ENCODE measurements at regions not wholly inside any gene's neighbourhood (a gene's known extent, or its start where the extent isn't known, plus 50 kb on each side); places are given as distances from the start of the nearest gene placed in this dataset.

- peaks cover 2% of the 10 kb centered on the region for H3K27me3 Mint-ChIP-seq (ENCODE audit: unreplicated experiment)
- H3K4me1 Mint-ChIP-seq (ENCODE audit: low read depth, unreplicated experiment): no peaks in the 10 kb centered on the region
- no peak for DNase-seq
- H3K36me3 Mint-ChIP-seq (ENCODE audit: unreplicated experiment): no peaks in the 10 kb centered on the region
- no peak overlapping the region for H3K4me3 Mint-ChIP-seq (ENCODE audit: unreplicated experiment)
- TF ChIP-seq, protein P1, sequence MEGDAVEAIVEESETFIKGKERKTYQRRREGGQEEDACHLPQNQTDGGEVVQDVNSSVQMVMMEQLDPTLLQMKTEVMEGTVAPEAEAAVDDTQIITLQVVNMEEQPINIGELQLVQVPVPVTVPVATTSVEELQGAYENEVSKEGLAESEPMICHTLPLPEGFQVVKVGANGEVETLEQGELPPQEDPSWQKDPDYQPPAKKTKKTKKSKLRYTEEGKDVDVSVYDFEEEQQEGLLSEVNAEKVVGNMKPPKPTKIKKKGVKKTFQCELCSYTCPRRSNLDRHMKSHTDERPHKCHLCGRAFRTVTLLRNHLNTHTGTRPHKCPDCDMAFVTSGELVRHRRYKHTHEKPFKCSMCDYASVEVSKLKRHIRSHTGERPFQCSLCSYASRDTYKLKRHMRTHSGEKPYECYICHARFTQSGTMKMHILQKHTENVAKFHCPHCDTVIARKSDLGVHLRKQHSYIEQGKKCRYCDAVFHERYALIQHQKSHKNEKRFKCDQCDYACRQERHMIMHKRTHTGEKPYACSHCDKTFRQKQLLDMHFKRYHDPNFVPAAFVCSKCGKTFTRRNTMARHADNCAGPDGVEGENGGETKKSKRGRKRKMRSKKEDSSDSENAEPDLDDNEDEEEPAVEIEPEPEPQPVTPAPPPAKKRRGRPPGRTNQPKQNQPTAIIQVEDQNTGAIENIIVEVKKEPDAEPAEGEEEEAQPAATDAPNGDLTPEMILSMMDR (IDR thresholded peaks at IDR 0.05; ENCODE audit: partially characterized antibody, unreplicated experiment): no peak
- H3K27ac Mint-ChIP-seq (ENCODE audit: unreplicated experiment): no peak overlapping the region
- peaks cover 2% of the 10 kb centered on the region for H3K9me3 Mint-ChIP-seq (ENCODE audit: unreplicated experiment)
Observed at GRCh38 chr11:15579287-15580001, 464.7 kb downstream of the INSC start.

GRCh38 chr11:15580056-15580774 lies 465.5 kb downstream of the INSC start:
- H3K27ac Mint-ChIP-seq (ENCODE audit: unreplicated experiment): no peak overlapping the region
- no peaks in the 10 kb centered on the region for H3K4me1 Mint-ChIP-seq (ENCODE audit: low read depth, unreplicated experiment)
- H3K36me3 Mint-ChIP-seq (ENCODE audit: unreplicated experiment): no peaks in the 10 kb centered on the region
- no peak overlapping the region for H3K4me3 Mint-ChIP-seq (ENCODE audit: unreplicated experiment)
- H3K9me3 Mint-ChIP-seq (ENCODE audit: unreplicated experiment): peaks cover 2% of the 10 kb centered on the region
- H3K27me3 Mint-ChIP-seq (ENCODE audit: unreplicated experiment): no peaks in the 10 kb centered on the region
- TF ChIP-seq, protein P1 (IDR thresholded peaks at IDR 0.05; ENCODE audit: partially characterized antibody, unreplicated experiment): no peak
- no peak for DNase-seq

DNA sequence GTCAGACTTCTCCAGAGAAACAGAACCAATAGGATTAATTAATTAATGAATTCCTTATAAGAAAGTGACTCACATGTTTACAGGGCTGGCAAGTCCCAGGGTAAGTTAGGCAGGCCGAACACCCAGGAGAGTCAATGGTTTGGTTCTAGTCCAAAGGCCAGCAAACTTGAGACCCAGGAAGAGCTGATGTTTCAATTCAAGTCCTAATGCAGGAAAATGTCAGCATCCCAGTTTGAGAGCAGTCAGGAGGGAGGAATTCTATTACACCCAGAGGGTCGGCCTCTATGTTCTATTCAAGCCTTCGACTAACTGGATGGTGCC lies 466.0 kb downstream of the INSC start:
- Mint-ChIP-seq H3K27me3 (ENCODE audit: unreplicated experiment) (no peaks in the 10 kb centered on the region), H3K27ac (ENCODE audit: unreplicated experiment) (no peak overlapping the region)
- no peak for DNase-seq

GRCh38 chr11:15584158-15584557 lies 469.4 kb downstream of the INSC start:
- Mint-ChIP-seq H3K4me3 (ENCODE audit: unreplicated experiment) (no peak overlapping the region), H3K27ac (ENCODE audit: unreplicated experiment) (no peak overlapping the region), H3K27me3 (ENCODE audit: unreplicated experiment) (no peaks in the 10 kb centered on the region), H3K4me1 (ENCODE audit: low read depth, unreplicated experiment) (no peaks in the 10 kb centered on the region), H3K36me3 (ENCODE audit: unreplicated experiment) (no peaks in the 10 kb centered on the region), H3K9me3 (ENCODE audit: unreplicated experiment) (peaks cover 2% of the 10 kb centered on the region)
- no peak for DNase-seq
- TF ChIP-seq, protein P1 (IDR thresholded peaks at IDR 0.05; ENCODE audit: partially characterized antibody, unreplicated experiment): no peak

More for the DNA sequence above, 466.0 kb downstream of the INSC start:
- Mint-ChIP-seq H3K4me3 (ENCODE audit: unreplicated experiment) (no peak overlapping the region), H3K4me1 (ENCODE audit: low read depth, unreplicated experiment) (no peaks in the 10 kb centered on the region), H3K36me3 (ENCODE audit: unreplicated experiment) (no peaks in the 10 kb centered on the region), H3K9me3 (ENCODE audit: unreplicated experiment) (peaks cover 2% of the 10 kb centered on the region)
- TF ChIP-seq, protein P1 (IDR thresholded peaks at IDR 0.05; ENCODE audit: partially characterized antibody, unreplicated experiment): no peak

Measured in glutamatergic neuron (in vitro differentiated cells).